Mucosa of descending colon (tissue), 3 donors: ENCODE measurements at regions not wholly inside any gene's neighbourhood (a gene's known extent, or its start where the extent isn't known, plus 50 kb on each side); places are given as distances from the start of the nearest gene placed in this dataset.

Experiments
- ATAC-seq: fragments of 200-7000 bp; cut with Tn5 transposase; one replicate; pipeline ENCODE4 v1.9.1; 2020; ENCODE audit warnings: mild to moderate bottlenecking, moderate library complexity
- DNase-seq, 3 donors: peaks; one replicate each; pipeline ENCODE4 v3.0.0-alpha.2; 2020
- H3K36me3 ChIP-seq: fragments of 200-600 bp; one replicate; pipeline ENCODE4 v1.8.0; 2021; ENCODE audit warnings: low read depth, mild to moderate bottlenecking
- H3K4me1 ChIP-seq: fragments of 200-600 bp; one replicate; pipeline ENCODE4 v1.8.0; 2021; ENCODE audit warnings: low read depth, mild to moderate bottlenecking
- H3K4me3 ChIP-seq: fragments of 200-600 bp; one replicate; pipeline ENCODE4 v1.8.0; 2021; ENCODE audit warnings: mild to moderate bottlenecking
- H3K9me3 ChIP-seq: fragments of 200-600 bp; one replicate; pipeline ENCODE4 v1.8.0; 2021; ENCODE audit warnings: mild to moderate bottlenecking
- CTCF ChIP-seq: fragments of 200-600 bp; IDR thresholded peaks from one replicate; pipeline ENCODE4 v1.8.0; 2022; ENCODE audit warnings: antibody characterized with exemption, mild to moderate bottlenecking
- intact Hi-C, 2 donors: fragments of 100-400 bp; cut with DNase I in 1 of 2; cut with micrococcal nuclease in 1 of 2; formaldehyde crosslinking; loops; one replicate each; pipeline versions ENCODE4 v1.11.0 to v1.11.1; 2022; cut with DNase I, micrococcal nuclease
- donor health status: DM: no; HTN: no; CAD: no; lungs with moderate emphysema.
- donor health status: DM: no; HTN: no; CAD: no.
- donor health status: DM: no; HTN: yes; CAD: no.

- intact Hi-C loops: no loop called here
- TF ChIP-seq CTCF: no peak
- Histone ChIP-seq H3K4me3 (no peak overlapping the region), H3K4me1 (no peaks in the 10 kb centered on the region), H3K36me3 (no peaks in the 10 kb centered on the region), H3K9me3 (no peaks in the 10 kb centered on the region)
- no peak for ATAC-seq
- DNase-seq: no peak
These were observed 182.1 kb upstream of the NUDT6 start for GRCh38 chr4:123104310-123105025.

- intact Hi-C loops: no loop called here
- no peak for ATAC-seq
- no peak for DNase-seq
- no peak for TF ChIP-seq CTCF
- no peak overlapping the region for H3K4me3 ChIP-seq
- H3K4me1 ChIP-seq: no peaks in the 10 kb centered on the region
- no peaks in the 10 kb centered on the region for H3K9me3 ChIP-seq
- H3K36me3 ChIP-seq: no peaks in the 10 kb centered on the region
These were observed 182.6 kb upstream of the NUDT6 start for GRCh38 chr4:123105026-123105420.

GRCh38 chr4:123106747-123107146 is 184.3 kb upstream of the NUDT6 start:
- intact Hi-C loops: no loop called here
- no peaks in the 10 kb centered on the region for H3K36me3 ChIP-seq
- no peak for TF ChIP-seq CTCF
- no peaks in the 10 kb centered on the region for H3K9me3 ChIP-seq
- peak in 1 of 3 donors; percentile 32 for DNase-seq
- no peak for ATAC-seq
- H3K4me3 ChIP-seq: no peak overlapping the region
- no peaks in the 10 kb centered on the region for H3K4me1 ChIP-seq

- H3K9me3 ChIP-seq: no peaks in the 10 kb centered on the region
- intact Hi-C loops: no loop called here
- no peak for TF ChIP-seq CTCF
- no peaks in the 10 kb centered on the region for H3K36me3 ChIP-seq
- DNase-seq: peak in 1 of 3 donors; percentile 39
- no peaks in the 10 kb centered on the region for H3K4me1 ChIP-seq
- no peak for ATAC-seq
- H3K4me3 ChIP-seq: no peak overlapping the region
These were observed 185.3 kb upstream of the NUDT6 start for GRCh38 chr4:123107444-123108252.

- Histone ChIP-seq H3K36me3 (no peaks in the 10 kb centered on the region), H3K4me3 (no peak overlapping the region), H3K4me1 (no peaks in the 10 kb centered on the region), H3K9me3 (no peaks in the 10 kb centered on the region)
- DNase-seq: no peak
- intact Hi-C loops: no loop called here
- ATAC-seq: no peak
- no peak for TF ChIP-seq CTCF
These were observed 186.7 kb upstream of the NUDT6 start for GRCh38 chr4:123109139-123109538.
